ENCODE measurements at regions not wholly inside any gene's neighbourhood (a gene's known extent, or its start where the extent isn't known, plus 50 kb on each side); places are given as distances from the start of the nearest gene placed in this dataset.
"Not testable (repeated sequence)": the region's sequence is repeated elsewhere in the genome, so short reads cannot be mapped to it uniquely, and the experiment has no call there.

- Histone ChIP-seq H3K4me1 (ENCODE audit: control insufficient read depth in 5 of 5, insufficient read depth in 5 of 5, low read length in 5 of 5) (no peaks in the 10 kb centered on the region), H3K9me3 (ENCODE audit: control insufficient read depth in 5 of 5, low read length in 5 of 5) (peaks cover 0 to 8% (median 0%) of the 10 kb centered on the region in 5 donors), H3K27me3 (ENCODE audit: control insufficient read depth in 5 of 5, insufficient read depth in 4 of 5, low read length in 5 of 5) (no peaks in the 10 kb centered on the region), H3K4me3 (ENCODE audit: low read depth in 1 of 5, low read length in 5 of 5) (no peak overlapping the region), H3K27ac (ENCODE audit: low read depth, low read length) (no peak overlapping the region), H3K9ac (ENCODE audit: low read length in 5 of 5) (no peak overlapping the region), H3K36me3 (ENCODE audit: control insufficient read depth in 5 of 5, insufficient read depth in 5 of 5, low read length in 5 of 5) (no peaks in the 10 kb centered on the region)
Measured at GRCh38 chr11:81218440-81218839, 1515.2 kb downstream of the FAM181B start.

GRCh38 chr11:81211050-81211449 is 1522.6 kb downstream of the FAM181B start:
- H3K4me3 ChIP-seq (ENCODE audit: low read depth in 1 of 5, low read length in 5 of 5) = no peak overlapping the region
- H3K27me3 ChIP-seq (ENCODE audit: control insufficient read depth in 5 of 5, insufficient read depth in 4 of 5, low read length in 5 of 5) = no peaks in the 10 kb centered on the region
- no peaks in the 10 kb centered on the region for H3K36me3 ChIP-seq (ENCODE audit: control insufficient read depth in 5 of 5, insufficient read depth in 5 of 5, low read length in 5 of 5)
- no peak overlapping the region for H3K27ac ChIP-seq (ENCODE audit: low read depth, low read length)
- peaks cover 0 to 8% (median 0%) of the 10 kb centered on the region in 5 donors for H3K9me3 ChIP-seq (ENCODE audit: control insufficient read depth in 5 of 5, low read length in 5 of 5)
- H3K4me1 ChIP-seq (ENCODE audit: control insufficient read depth in 5 of 5, insufficient read depth in 5 of 5, low read length in 5 of 5) = no peaks in the 10 kb centered on the region
- H3K9ac ChIP-seq (ENCODE audit: low read length in 5 of 5) = no peak overlapping the region

- Histone ChIP-seq H3K4me3 (ENCODE audit: low read depth in 1 of 5, low read length in 5 of 5) (no peak overlapping the region), H3K4me1 (ENCODE audit: control insufficient read depth in 5 of 5, insufficient read depth in 5 of 5, low read length in 5 of 5) (no peaks in the 10 kb centered on the region), H3K27ac (ENCODE audit: low read depth, low read length) (no peak overlapping the region), H3K36me3 (ENCODE audit: control insufficient read depth in 5 of 5, insufficient read depth in 5 of 5, low read length in 5 of 5) (no peaks in the 10 kb centered on the region), H3K27me3 (ENCODE audit: control insufficient read depth in 5 of 5, insufficient read depth in 4 of 5, low read length in 5 of 5) (no peaks in the 10 kb centered on the region), H3K9me3 (ENCODE audit: control insufficient read depth in 5 of 5, low read length in 5 of 5) (no peaks in the 10 kb centered on the region), H3K9ac (ENCODE audit: low read length in 5 of 5) (no peak overlapping the region)
Measured at GRCh38 chr11:81207421-81208054, 1526.1 kb downstream of the FAM181B start.

- H3K27ac ChIP-seq (ENCODE audit: low read depth, low read length) = no peak overlapping the region
- H3K36me3 ChIP-seq (ENCODE audit: control insufficient read depth in 5 of 5, insufficient read depth in 5 of 5, low read length in 5 of 5) = no peaks in the 10 kb centered on the region
- H3K27me3 ChIP-seq (ENCODE audit: control insufficient read depth in 5 of 5, insufficient read depth in 4 of 5, low read length in 5 of 5) = no peaks in the 10 kb centered on the region
- H3K9ac ChIP-seq (ENCODE audit: low read length in 5 of 5) = no peak overlapping the region
- peaks cover 0 to 2% (median 0%) of the 10 kb centered on the region in 5 donors for H3K9me3 ChIP-seq (ENCODE audit: control insufficient read depth in 5 of 5, low read length in 5 of 5)
- H3K4me3 ChIP-seq (ENCODE audit: low read depth in 1 of 5, low read length in 5 of 5) = no peak overlapping the region
- H3K4me1 ChIP-seq (ENCODE audit: control insufficient read depth in 5 of 5, insufficient read depth in 5 of 5, low read length in 5 of 5) = no peaks in the 10 kb centered on the region
Measured at GRCh38 chr11:81203876-81204275, 1529.8 kb downstream of the FAM181B start.

GRCh38 chr11:81197396-81197795 is 1536.3 kb downstream of the FAM181B start:
- no peaks in the 10 kb centered on the region for H3K36me3 ChIP-seq (ENCODE audit: control insufficient read depth in 5 of 5, insufficient read depth in 5 of 5, low read length in 5 of 5)

GRCh38 chr11:81192516-81192915 is 1541.1 kb downstream of the FAM181B start:
- H3K9ac ChIP-seq (ENCODE audit: low read length in 5 of 5) = no peak overlapping the region
- peaks cover 0 to 5% (median 2%) of the 10 kb centered on the region in 5 donors for H3K9me3 ChIP-seq (ENCODE audit: control insufficient read depth in 5 of 5, low read length in 5 of 5)
- no peaks in the 10 kb centered on the region for H3K36me3 ChIP-seq (ENCODE audit: control insufficient read depth in 5 of 5, insufficient read depth in 5 of 5, low read length in 5 of 5)

More at GRCh38 chr11:81197396-81197795, 1536.3 kb downstream of the FAM181B start:
- Histone ChIP-seq H3K9ac (ENCODE audit: low read length in 5 of 5) (no peak overlapping the region), H3K4me3 (ENCODE audit: low read depth in 1 of 5, low read length in 5 of 5) (no peak overlapping the region), H3K27ac (ENCODE audit: low read depth, low read length) (no peak overlapping the region), H3K4me1 (ENCODE audit: control insufficient read depth in 5 of 5, insufficient read depth in 5 of 5, low read length in 5 of 5) (no peaks in the 10 kb centered on the region), H3K9me3 (ENCODE audit: control insufficient read depth in 5 of 5, low read length in 5 of 5) (peaks cover 0 to 11% (median 2%) of the 10 kb centered on the region in 5 donors), H3K27me3 (ENCODE audit: control insufficient read depth in 5 of 5, insufficient read depth in 4 of 5, low read length in 5 of 5) (no peaks in the 10 kb centered on the region)

GRCh38 chr11:81190546-81190945 is 1543.1 kb downstream of the FAM181B start:
- no peak overlapping the region for H3K9ac ChIP-seq (ENCODE audit: low read length in 5 of 5)
- peaks cover 0 to 9% (median 0%) of the 10 kb centered on the region in 5 donors for H3K9me3 ChIP-seq (ENCODE audit: control insufficient read depth in 5 of 5, low read length in 5 of 5)

More at GRCh38 chr11:81192516-81192915, 1541.1 kb downstream of the FAM181B start:
- Histone ChIP-seq H3K4me1 (ENCODE audit: control insufficient read depth in 5 of 5, insufficient read depth in 5 of 5, low read length in 5 of 5) (no peaks in the 10 kb centered on the region), H3K27me3 (ENCODE audit: control insufficient read depth in 5 of 5, insufficient read depth in 4 of 5, low read length in 5 of 5) (no peaks in the 10 kb centered on the region), H3K4me3 (ENCODE audit: low read depth in 1 of 5, low read length in 5 of 5) (no peak overlapping the region), H3K27ac (ENCODE audit: low read depth, low read length) (no peak overlapping the region)

GRCh38 chr11:81187033-81187432 is 1546.6 kb downstream of the FAM181B start:
- not testable (repeated sequence) for H3K27me3 ChIP-seq (ENCODE audit: control insufficient read depth in 5 of 5, insufficient read depth in 4 of 5, low read length in 5 of 5); H3K4me3 ChIP-seq (ENCODE audit: low read depth in 1 of 5, low read length in 5 of 5); H3K36me3 ChIP-seq (ENCODE audit: control insufficient read depth in 5 of 5, insufficient read depth in 5 of 5, low read length in 5 of 5); H3K27ac ChIP-seq (ENCODE audit: low read depth, low read length); H3K9me3 ChIP-seq (ENCODE audit: control insufficient read depth in 5 of 5, low read length in 5 of 5); H3K4me1 ChIP-seq (ENCODE audit: control insufficient read depth in 5 of 5, insufficient read depth in 5 of 5, low read length in 5 of 5); H3K9ac ChIP-seq (ENCODE audit: low read length in 5 of 5)

More at GRCh38 chr11:81190546-81190945, 1543.1 kb downstream of the FAM181B start:
- no peaks in the 10 kb centered on the region for H3K27me3 ChIP-seq (ENCODE audit: control insufficient read depth in 5 of 5, insufficient read depth in 4 of 5, low read length in 5 of 5)
- no peak overlapping the region for H3K4me3 ChIP-seq (ENCODE audit: low read depth in 1 of 5, low read length in 5 of 5)
- H3K4me1 ChIP-seq (ENCODE audit: control insufficient read depth in 5 of 5, insufficient read depth in 5 of 5, low read length in 5 of 5) = no peaks in the 10 kb centered on the region
- no peak overlapping the region for H3K27ac ChIP-seq (ENCODE audit: low read depth, low read length)
- H3K36me3 ChIP-seq (ENCODE audit: control insufficient read depth in 5 of 5, insufficient read depth in 5 of 5, low read length in 5 of 5) = no peaks in the 10 kb centered on the region

- H3K36me3 ChIP-seq (ENCODE audit: control insufficient read depth in 5 of 5, insufficient read depth in 5 of 5, low read length in 5 of 5) = no peaks in the 10 kb centered on the region
- no peaks in the 10 kb centered on the region for H3K4me1 ChIP-seq (ENCODE audit: control insufficient read depth in 5 of 5, insufficient read depth in 5 of 5, low read length in 5 of 5)
- no peak overlapping the region for H3K4me3 ChIP-seq (ENCODE audit: low read depth in 1 of 5, low read length in 5 of 5)
- no peaks in the 10 kb centered on the region for H3K9me3 ChIP-seq (ENCODE audit: control insufficient read depth in 5 of 5, low read length in 5 of 5)
- H3K9ac ChIP-seq (ENCODE audit: low read length in 5 of 5) = no peak overlapping the region
- no peaks in the 10 kb centered on the region for H3K27me3 ChIP-seq (ENCODE audit: control insufficient read depth in 5 of 5, insufficient read depth in 4 of 5, low read length in 5 of 5)
- no peak overlapping the region for H3K27ac ChIP-seq (ENCODE audit: low read depth, low read length)
Measured at GRCh38 chr11:81174646-81175330, 1558.9 kb downstream of the FAM181B start.

- Histone ChIP-seq H3K4me1 (ENCODE audit: control insufficient read depth in 5 of 5, insufficient read depth in 5 of 5, low read length in 5 of 5) (no peaks in the 10 kb centered on the region), H3K36me3 (ENCODE audit: control insufficient read depth in 5 of 5, insufficient read depth in 5 of 5, low read length in 5 of 5) (no peaks in the 10 kb centered on the region), H3K9me3 (ENCODE audit: control insufficient read depth in 5 of 5, low read length in 5 of 5) (no peaks in the 10 kb centered on the region)
Measured at GRCh38 chr11:81165164-81165563, 1568.5 kb downstream of the FAM181B start.

More at GRCh38 chr11:81165164-81165563, 1568.5 kb downstream of the FAM181B start:
- H3K27ac ChIP-seq (ENCODE audit: low read depth, low read length) = no peak overlapping the region
- H3K27me3 ChIP-seq (ENCODE audit: control insufficient read depth in 5 of 5, insufficient read depth in 4 of 5, low read length in 5 of 5) = no peaks in the 10 kb centered on the region
- no peak overlapping the region for H3K4me3 ChIP-seq (ENCODE audit: low read depth in 1 of 5, low read length in 5 of 5)
- no peak overlapping the region for H3K9ac ChIP-seq (ENCODE audit: low read length in 5 of 5)

Data from subcutaneous abdominal adipose tissue (tissue), 5 donors.